ENCODE measurements at regions not wholly inside any gene's neighbourhood (a gene's known extent, or its start where the extent isn't known, plus 50 kb on each side); places are given as distances from the start of the nearest gene placed in this dataset.

DNA sequence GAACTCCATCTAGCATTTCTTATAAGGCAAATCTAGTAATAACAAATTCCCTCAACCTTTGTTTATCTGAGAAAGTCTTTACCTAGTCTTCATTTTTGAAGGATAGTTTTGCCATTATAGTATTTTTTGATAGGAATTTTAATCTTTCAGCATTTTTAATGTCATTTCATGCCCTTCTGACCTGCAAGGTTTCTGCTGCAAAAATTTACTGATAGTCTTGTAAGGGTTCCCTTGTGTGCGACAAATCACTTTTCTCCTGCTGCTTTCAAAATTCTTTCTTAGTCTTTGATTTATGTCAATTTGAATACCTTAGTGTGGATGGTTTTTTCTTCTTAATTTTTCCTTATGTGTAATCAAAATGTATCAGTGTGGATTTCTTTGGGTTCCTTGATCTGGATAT is 297.5 kb upstream of the FAM78B start:
- TF ChIP-seq, protein P1, sequence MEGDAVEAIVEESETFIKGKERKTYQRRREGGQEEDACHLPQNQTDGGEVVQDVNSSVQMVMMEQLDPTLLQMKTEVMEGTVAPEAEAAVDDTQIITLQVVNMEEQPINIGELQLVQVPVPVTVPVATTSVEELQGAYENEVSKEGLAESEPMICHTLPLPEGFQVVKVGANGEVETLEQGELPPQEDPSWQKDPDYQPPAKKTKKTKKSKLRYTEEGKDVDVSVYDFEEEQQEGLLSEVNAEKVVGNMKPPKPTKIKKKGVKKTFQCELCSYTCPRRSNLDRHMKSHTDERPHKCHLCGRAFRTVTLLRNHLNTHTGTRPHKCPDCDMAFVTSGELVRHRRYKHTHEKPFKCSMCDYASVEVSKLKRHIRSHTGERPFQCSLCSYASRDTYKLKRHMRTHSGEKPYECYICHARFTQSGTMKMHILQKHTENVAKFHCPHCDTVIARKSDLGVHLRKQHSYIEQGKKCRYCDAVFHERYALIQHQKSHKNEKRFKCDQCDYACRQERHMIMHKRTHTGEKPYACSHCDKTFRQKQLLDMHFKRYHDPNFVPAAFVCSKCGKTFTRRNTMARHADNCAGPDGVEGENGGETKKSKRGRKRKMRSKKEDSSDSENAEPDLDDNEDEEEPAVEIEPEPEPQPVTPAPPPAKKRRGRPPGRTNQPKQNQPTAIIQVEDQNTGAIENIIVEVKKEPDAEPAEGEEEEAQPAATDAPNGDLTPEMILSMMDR (optimal IDR thresholded peaks at IDR 0.05 in 1 of 3, IDR thresholded peaks at IDR 0.05 in 1 of 3, conservative IDR thresholded peaks at IDR 0.05 in 1 of 3; ENCODE audit: extremely low read depth in 1 of 3, insufficient read depth in 2 of 3, low read length in 3 of 3), result no peak
- TF ChIP-seq EZH2 (IDR thresholded peaks at IDR 0.05; ENCODE audit: low read length), result no peak
